H1 (cell line): ENCODE measurements at regions not wholly inside any gene's neighbourhood (a gene's known extent, or its start where the extent isn't known, plus 50 kb on each side); places are given as distances from the start of the nearest gene placed in this dataset.
A peak's percentile ranks its signal among the peaks of the same experiment; 100 is the strongest.

Experiments used
- CTCF ChIA-PET: fragments of 300-600 bp; sonication (Branson Sonifier 250); formaldehyde crosslinking; loops from one replicate; lab custom pipeline; 2021; ENCODE audit not compliant: partially characterized antibody; lab: Charles Lee
- POLR2A ChIA-PET: fragments of 300-600 bp; sonication (Branson Sonifier 250); formaldehyde crosslinking; loops from one replicate; lab custom pipeline; 2021; ENCODE audit warnings: inconsistent platforms; ENCODE audit not compliant: partially characterized antibody; lab: Charles Lee
- DNase-seq, 2 experiments: peaks; one replicate each; pipeline versions ENCODE4 v3.0.0 to v3.0.0-alpha.2; 2010 to 2022; ENCODE audit warnings: low spot score in 2 of 2, low read depth in 1 of 2, mixed read lengths in 1 of 2
- FAIRE-seq: peaks from 2 replicates; lab custom pipeline; 2011; peaks lifted over from hg19 to GRCh38; lab: Jason Lieb, UNC
- H2AFZ ChIP-seq: 2 replicates; pipeline ENCODE4 v1.8.1; 2012; ENCODE audit warnings: low read length, inconsistent platforms
- H2AK5ac ChIP-seq: 2 replicates; pipeline ENCODE4 v1.6.1; 2013; ENCODE audit warnings: low read depth, low read length
- H2BK120ac ChIP-seq: replicated peaks from 2 replicates; pipeline ENCODE3; 2013; ENCODE audit warnings: low read depth, low read length, inconsistent platforms
- H2BK12ac ChIP-seq: 2 replicates; pipeline ENCODE4 v1.6.1; 2013; ENCODE audit warnings: low read depth, low read length
- H2BK15ac ChIP-seq: 2 replicates; pipeline ENCODE4 v1.6.1; 2013; ENCODE audit warnings: low read length
- H2BK20ac ChIP-seq: 2 replicates; pipeline ENCODE4 v1.6.1; 2013; ENCODE audit warnings: low read length
- H2BK5ac ChIP-seq: 2 replicates; pipeline ENCODE4 v1.6.1; 2013; ENCODE audit warnings: low read depth, low read length
- H3K14ac ChIP-seq: 2 replicates; pipeline ENCODE4 v1.6.1; 2013; ENCODE audit warnings: inconsistent platforms; ENCODE audit not compliant: insufficient read length
- H3K18ac ChIP-seq: 2 replicates; pipeline ENCODE4 v1.6.1; 2013; ENCODE audit warnings: low read length; ENCODE audit errors: extremely low read depth
- H3K23ac ChIP-seq: 2 replicates; pipeline ENCODE4 v1.6.1; 2013; ENCODE audit warnings: inconsistent platforms; ENCODE audit not compliant: insufficient read length
- H3K23me2 ChIP-seq: 2 replicates; pipeline ENCODE4 v1.6.1; 2013; ENCODE audit warnings: low read depth, low read length
- H3K27ac ChIP-seq: 2 replicates; pipeline ENCODE4 v1.6.1; 2011; ENCODE audit warnings: low read depth, low read length, inconsistent platforms
- H3K27me3 ChIP-seq, 4 experiments: replicated peaks in 1 of 4; 1 replicate in 1 of 4; 2 replicates in 3 of 4; pipeline versions ENCODE4 v1.6.1 to v1.8.1; 2011 to 2013; ENCODE audit warnings: low read length in 3 of 4, mild to moderate bottlenecking in 3 of 4, inconsistent platforms in 2 of 4, mixed read lengths in 2 of 4, moderate library complexity in 1 of 4; ENCODE audit not compliant: control insufficient read depth in 3 of 4, insufficient read depth in 3 of 4; ENCODE audit errors: extremely low read depth in 1 of 4
- H3K36me3 ChIP-seq, 4 experiments: 2 replicates each; pipeline versions ENCODE4 v1.6.1 to v1.8.1; 2011 to 2013; ENCODE audit warnings: mild to moderate bottlenecking in 4 of 4, low read length in 3 of 4, moderate library complexity in 2 of 4, control low read depth in 1 of 4, inconsistent platforms in 1 of 4; ENCODE audit not compliant: insufficient read depth in 4 of 4, control insufficient read depth in 2 of 4
- H3K4ac ChIP-seq: replicated peaks from 2 replicates; pipeline ENCODE3; 2013; ENCODE audit warnings: low read length, low read depth, mixed read lengths, inconsistent platforms; ENCODE audit not compliant: insufficient read length
- H3K4me1 ChIP-seq, 4 experiments: replicated peaks in 1 of 4; 1 replicate in 1 of 4; 2 replicates in 3 of 4; pipeline versions ENCODE4 v1.6.1 to v1.8.1; 2011 to 2013; ENCODE audit warnings: low read length in 3 of 4, inconsistent platforms in 2 of 4, mixed read lengths in 1 of 4; ENCODE audit not compliant: insufficient read depth in 4 of 4, control insufficient read depth in 3 of 4
- H3K4me2 ChIP-seq, 2 experiments: 2 replicates each; pipeline versions ENCODE4 v1.6.1 to v1.8.1; 2011 to 2013; ENCODE audit warnings: low read depth in 2 of 2, low read length in 2 of 2, control low read depth in 1 of 2, inconsistent platforms in 1 of 2, mild to moderate bottlenecking in 1 of 2; ENCODE audit not compliant: insufficient read depth in 1 of 2
- H3K4me3 ChIP-seq, 4 experiments: fragments of 200-600, 300-600 bp in 1 of 4; sonication (generic), shearing (Covaris generic), sonication (Bioruptor Twin) in 1 of 4; 2 replicates each; pipeline versions ENCODE4 v1.5.1 to v1.8.1; 2011 to 2016; ENCODE audit warnings: low read length in 4 of 4, low read depth in 3 of 4, control low read depth in 2 of 4, inconsistent platforms in 2 of 4, mild to moderate bottlenecking in 2 of 4, mixed read lengths in 1 of 4, moderate library complexity in 1 of 4; ENCODE audit not compliant: insufficient read depth in 2 of 4; ENCODE audit errors: extremely low read depth in 1 of 4
- H3K56ac ChIP-seq: replicated peaks from 2 replicates; pipeline ENCODE3; 2013; ENCODE audit warnings: low read depth, mild to moderate bottlenecking, mixed read lengths, low read length, inconsistent platforms; ENCODE audit not compliant: insufficient read length
- H3K79me1 ChIP-seq: 2 replicates; pipeline ENCODE4 v1.6.1; 2013; ENCODE audit warnings: low read depth, low read length, control low read depth
- H3K79me2 ChIP-seq, 2 experiments: 2 replicates each; pipeline versions ENCODE4 v1.6.1 to v1.8.1; 2012 to 2013; ENCODE audit warnings: low read length in 2 of 2, mild to moderate bottlenecking in 2 of 2, inconsistent platforms in 1 of 2; ENCODE audit not compliant: insufficient read depth in 2 of 2, control insufficient read depth in 1 of 2
- H3K9ac ChIP-seq, 4 experiments: replicated peaks in 1 of 4; 1 replicate in 1 of 4; 2 replicates in 3 of 4; pipeline versions ENCODE4 v1.6.1 to v1.8.1; 2011 to 2013; ENCODE audit warnings: low read depth in 3 of 4, low read length in 3 of 4, control low read depth in 2 of 4, mild to moderate bottlenecking in 2 of 4, moderate library complexity in 2 of 4, inconsistent platforms in 1 of 4; ENCODE audit errors: extremely low read depth in 1 of 4
- H3K9me3 ChIP-seq, 2 experiments: 2 replicates each; pipeline versions ENCODE4 v1.6.1 to v1.8.1; 2012 to 2013; ENCODE audit warnings: mild to moderate bottlenecking in 2 of 2, moderate library complexity in 2 of 2, control low read depth in 1 of 2, inconsistent platforms in 1 of 2, low read depth in 1 of 2, low read length in 1 of 2, mixed read lengths in 1 of 2; ENCODE audit not compliant: insufficient read depth in 2 of 2
- H4K20me1 ChIP-seq, 2 experiments: replicated peaks in 1 of 2; 2 replicates each; pipeline versions ENCODE3 to v1.8.1; 2011 to 2013; ENCODE audit warnings: inconsistent platforms in 2 of 2, low read length in 2 of 2, mild to moderate bottlenecking in 1 of 2; ENCODE audit not compliant: insufficient read depth in 2 of 2, control insufficient read depth in 1 of 2
- H4K5ac ChIP-seq: 2 replicates; pipeline ENCODE4 v1.6.1; 2013; ENCODE audit warnings: low read length, low read depth, mixed read lengths, inconsistent platforms; ENCODE audit not compliant: insufficient read length
- H4K8ac ChIP-seq: 2 replicates; pipeline ENCODE4 v1.8.0; 2013; ENCODE audit warnings: mild to moderate bottlenecking, moderate library complexity, low read length, inconsistent platforms; ENCODE audit not compliant: insufficient read depth; ENCODE audit errors: extremely low read depth
- H4K91ac ChIP-seq: replicated peaks from 2 replicates; pipeline ENCODE3; 2013; ENCODE audit warnings: low read length, mixed read lengths, inconsistent platforms; ENCODE audit not compliant: insufficient read length
- CHD2 ChIP-seq: IDR thresholded peaks from 2 replicates; pipeline ENCODE4 v1.6.1; 2012; ENCODE audit warnings: low read length, improper control_type of control experiment
- EP300 ChIP-seq, 2 experiments: IDR thresholded peaks; 1 replicate in 1 of 2; 2 replicates in 1 of 2; pipeline ENCODE4 v1.6.1; 2011 to 2012; ENCODE audit warnings: low read depth in 2 of 2, low read length in 2 of 2, mild to moderate bottlenecking in 2 of 2, borderline replicate concordance in 1 of 2, inconsistent platforms in 1 of 2, moderate library complexity in 1 of 2
- POU5F1 ChIP-seq: IDR thresholded peaks from 2 replicates; pipeline ENCODE4 v1.6.1; 2011; ENCODE audit warnings: low read depth, mild to moderate bottlenecking, low read length, moderate library complexity
- RAD21 ChIP-seq, 2 experiments: IDR thresholded peaks in 1 of 2; conservative IDR thresholded peaks in 1 of 2; 2 replicates each; pipeline ENCODE4 v1.6.1; 2011; ENCODE audit warnings: low read depth in 2 of 2, low read length in 2 of 2, improper control_type of control experiment in 1 of 2, inconsistent platforms in 1 of 2, mild to moderate bottlenecking in 1 of 2, moderate library complexity in 1 of 2
- SP1 ChIP-seq: IDR thresholded peaks from 2 replicates; pipeline ENCODE4 v1.6.1; 2011; ENCODE audit warnings: low read depth, low read length
- TBP ChIP-seq: IDR thresholded peaks from 2 replicates; pipeline ENCODE4 v1.6.1; 2011; ENCODE audit warnings: low read depth, low read length, improper control_type of control experiment
- WGBS, 2 experiments: shearing (Covaris generic) in 1 of 2; methylation state at CpG; one replicate each; pipeline versions ENCODE4 v1.1.6 to v1.1.7; 2013 to 2015; ENCODE audit warnings: low lambda C conversion rate in 2 of 2, mixed read lengths in 2 of 2, inconsistent platforms in 1 of 2, low coverage in 1 of 2, missing lambda C conversion rate in 1 of 2; ENCODE audit not compliant: insufficient replicate concordance in 2 of 2, insufficient coverage in 1 of 2, insufficient read length in 1 of 2; ENCODE audit errors: extremely low coverage in 1 of 2, missing lambda C conversion rate in 1 of 2; 5-methylcytosine and 5-hydroxymethylcytosine counted together

GRCh38 chr6:141153563-141153962 is 979.2 kb upstream of the GJE1 start:
- Histone ChIP-seq H3K79me2 (no peaks in the 10 kb centered on the region), H2BK12ac (peak overlapping the region; percentile 90; the same call in 1 of the 2 replicates), H3K23ac (no peak overlapping the region), H3K18ac (peak overlapping the region; percentile 75; the same call in 1 of the 2 replicates), H2BK5ac (peak overlapping the region; percentile 79; the same call in 1 of the 2 replicates), H4K5ac (peak overlapping the region; percentile 81), H3K27ac (peak overlapping the region; percentile 61; the same call in 1 of the 2 replicates), H3K36me3 (peaks cover 0 to 16% (median 6%) of the 10 kb centered on the region in 4 experiments; a peak in 4 of 8 replicates), H3K4me3 (peak overlapping the region in 1 of 4 experiments; percentile 29; a peak in 1 of 8 replicates), H3K14ac (no peak overlapping the region), H3K4ac (no peak overlapping the region), H3K79me1 (no peaks in the 10 kb centered on the region), H3K56ac (no peak overlapping the region), H2BK20ac (0 out of 2 replicates have a peak overlapping the region, but pooled peaks have one; percentile 43), H3K4me2 (peak overlapping the region; percentile 10 to 52; a peak in 2 of 4 replicates), H3K4me1 (peaks cover 2 to 10% (median 5%) of the 10 kb centered on the region in 4 experiments; a peak in 6 of 7 replicates), H3K9me3 (peaks cover 8 to 21% of the 10 kb centered on the region in 2 experiments; a peak in 3 of 4 replicates), H3K23me2 (no peaks in the 10 kb centered on the region), H2BK120ac (peak overlapping the region; percentile 99), H2BK15ac (no peak overlapping the region), H4K20me1 (no peaks in the 10 kb centered on the region), H4K91ac (peak overlapping the region; percentile 90), H3K9ac (no peak overlapping the region; a peak in 1 of 7 replicates), H3K27me3 (no peaks in the 10 kb centered on the region), H2AK5ac (no peak overlapping the region), H4K8ac (no peak overlapping the region), H2AFZ (no peak overlapping the region)
- TF ChIP-seq SP1, result peak; percentile 91
- no peak for TF ChIP-seq TBP
- 0 out of 2 replicates have a peak, but pooled peaks have one; percentile 49 for TF ChIP-seq CHD2
- no peak for TF ChIP-seq RAD21 (IDR thresholded peaks at IDR 0.05 in 1 of 2, conservative IDR thresholded peaks at IDR 0.05 in 1 of 2; ENCODE audit: low read depth in 2 of 2, low read length in 2 of 2)
- TF ChIP-seq POU5F1, result peak; percentile 65
- peak; percentile 6 to 98 for TF ChIP-seq EP300 (IDR thresholded peaks at IDR 0.05; ENCODE audit: borderline replicate concordance in 1 of 2, low read depth in 2 of 2, low read length in 2 of 2)
- CTCF ChIA-PET, result no interaction called here
- DNase-seq (peak in 1 of 2 experiments; percentile 17), FAIRE-seq (peak; percentile 52)
- POLR2A ChIA-PET, result no interaction called here
- WGBS, 2 experiments, result 33% methylated on average over 1 of the region's 2 CpGs; no CpG with 5 or more reads in 1 of the 2 experiments
